ENCODE measurements at regions not wholly inside any gene's neighbourhood (a gene's known extent, or its start where the extent isn't known, plus 50 kb on each side); places are given as distances from the start of the nearest gene placed in this dataset.

DNA sequence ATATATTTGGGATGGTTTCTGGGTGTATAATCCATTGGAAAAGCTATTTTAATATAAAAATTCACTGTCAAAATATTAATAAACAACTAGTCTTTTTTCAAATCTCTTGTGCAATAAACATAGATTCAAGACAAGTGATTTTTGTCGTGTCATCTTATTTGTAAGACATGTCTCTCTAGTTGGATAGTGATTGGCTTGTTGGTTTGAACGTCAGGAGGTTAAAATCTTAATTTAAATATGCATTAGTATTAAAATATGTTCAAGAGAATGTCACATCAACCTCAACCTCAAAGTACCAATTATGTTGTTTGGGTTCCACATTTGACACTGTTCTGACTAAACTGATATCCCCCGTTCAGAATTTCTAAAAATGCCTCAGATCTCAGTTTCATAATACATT is 287.6 kb downstream of the CASP12 start:
- TF ChIP-seq, protein P1, sequence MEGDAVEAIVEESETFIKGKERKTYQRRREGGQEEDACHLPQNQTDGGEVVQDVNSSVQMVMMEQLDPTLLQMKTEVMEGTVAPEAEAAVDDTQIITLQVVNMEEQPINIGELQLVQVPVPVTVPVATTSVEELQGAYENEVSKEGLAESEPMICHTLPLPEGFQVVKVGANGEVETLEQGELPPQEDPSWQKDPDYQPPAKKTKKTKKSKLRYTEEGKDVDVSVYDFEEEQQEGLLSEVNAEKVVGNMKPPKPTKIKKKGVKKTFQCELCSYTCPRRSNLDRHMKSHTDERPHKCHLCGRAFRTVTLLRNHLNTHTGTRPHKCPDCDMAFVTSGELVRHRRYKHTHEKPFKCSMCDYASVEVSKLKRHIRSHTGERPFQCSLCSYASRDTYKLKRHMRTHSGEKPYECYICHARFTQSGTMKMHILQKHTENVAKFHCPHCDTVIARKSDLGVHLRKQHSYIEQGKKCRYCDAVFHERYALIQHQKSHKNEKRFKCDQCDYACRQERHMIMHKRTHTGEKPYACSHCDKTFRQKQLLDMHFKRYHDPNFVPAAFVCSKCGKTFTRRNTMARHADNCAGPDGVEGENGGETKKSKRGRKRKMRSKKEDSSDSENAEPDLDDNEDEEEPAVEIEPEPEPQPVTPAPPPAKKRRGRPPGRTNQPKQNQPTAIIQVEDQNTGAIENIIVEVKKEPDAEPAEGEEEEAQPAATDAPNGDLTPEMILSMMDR (conservative IDR thresholded peaks at IDR 0.05; ENCODE audit: low read depth, low read length), result no peak
- TF ChIP-seq EZH2 (IDR thresholded peaks at IDR 0.05; ENCODE audit: low read length, unreplicated experiment) (no peak), EZH2phosphoT487 (IDR thresholded peaks at IDR 0.05; ENCODE audit: borderline replicate concordance, low read length) (no peak)

Data from PC-3 (cell line).